ENCODE measurements at regions not wholly inside any gene's neighbourhood (a gene's known extent, or its start where the extent isn't known, plus 50 kb on each side); places are given as distances from the start of the nearest gene placed in this dataset.

- no peaks in the 10 kb centered on the region for H3K36me3 Mint-ChIP-seq (ENCODE audit: low read depth, unreplicated experiment)
- no peak overlapping the region for H3K27ac Mint-ChIP-seq (ENCODE audit: unreplicated experiment)
- Histone ChIP-seq H2AFZ (ENCODE audit: low read depth, low read length) (no peak overlapping the region), H4K20me1 (ENCODE audit: insufficient read depth, low read length) (no peaks in the 10 kb centered on the region), H3K9me3 (ENCODE audit: insufficient read depth, low read depth, low read length) (no peaks in the 10 kb centered on the region), H3K79me2 (ENCODE audit: insufficient read depth, low read length) (no peaks in the 10 kb centered on the region), H3K4me2 (ENCODE audit: low read length) (no peak overlapping the region), H3K27me3 (ENCODE audit: insufficient read depth, low read length) (no peaks in the 10 kb centered on the region), H3K4me3 (ENCODE audit: insufficient read depth, low read depth, low read length) (no peak overlapping the region), H3K36me3 (ENCODE audit: insufficient read depth, low read length) (no peaks in the 10 kb centered on the region), H3K9ac (ENCODE audit: low read length) (no peak overlapping the region), H3K4me1 (ENCODE audit: insufficient read depth, low read length) (no peaks in the 10 kb centered on the region), H3K27ac (ENCODE audit: low read depth, low read length) (no peak overlapping the region)
- no peaks in the 10 kb centered on the region for H3K4me1 Mint-ChIP-seq (ENCODE audit: low read depth, unreplicated experiment)
- TF ChIP-seq CTCF (IDR thresholded peaks at IDR 0.05; ENCODE audit: insufficient read depth, low read depth, low read length) (no peak), EZH2 (IDR thresholded peaks at IDR 0.05; ENCODE audit: insufficient read depth, low read length) (no peak)
- H3K9me3 Mint-ChIP-seq (ENCODE audit: unreplicated experiment) = no peaks in the 10 kb centered on the region
- H3K27me3 Mint-ChIP-seq (ENCODE audit: low read depth, unreplicated experiment) = no peaks in the 10 kb centered on the region
- H3K4me3 Mint-ChIP-seq (ENCODE audit: unreplicated experiment) = no peak overlapping the region
- FAIRE-seq (no peak), DNase-seq (ENCODE audit: low read depth) (no peak)
These were observed 806.1 kb downstream of the TNS3 start for GRCh38 chr7:46775776-46776175.

- H3K36me3 ChIP-seq (ENCODE audit: insufficient read depth, low read length) = no peaks in the 10 kb centered on the region
- H3K79me2 ChIP-seq (ENCODE audit: insufficient read depth, low read length) = no peaks in the 10 kb centered on the region
- Mint-ChIP-seq H3K27me3 (ENCODE audit: low read depth, unreplicated experiment) (no peaks in the 10 kb centered on the region), H3K4me1 (ENCODE audit: low read depth, unreplicated experiment) (no peaks in the 10 kb centered on the region), H3K36me3 (ENCODE audit: low read depth, unreplicated experiment) (no peaks in the 10 kb centered on the region), H3K9me3 (ENCODE audit: unreplicated experiment) (no peaks in the 10 kb centered on the region), H3K27ac (ENCODE audit: unreplicated experiment) (no peak overlapping the region), H3K4me3 (ENCODE audit: unreplicated experiment) (no peak overlapping the region)
- H3K9ac ChIP-seq (ENCODE audit: low read length) = no peak overlapping the region
- DNase-seq (ENCODE audit: low read depth) (no peak), FAIRE-seq (no peak)
- H3K9me3 ChIP-seq (ENCODE audit: insufficient read depth, low read depth, low read length) = no peaks in the 10 kb centered on the region
- no peaks in the 10 kb centered on the region for H3K4me1 ChIP-seq (ENCODE audit: insufficient read depth, low read length)
- no peaks in the 10 kb centered on the region for H4K20me1 ChIP-seq (ENCODE audit: insufficient read depth, low read length)
- H3K4me2 ChIP-seq (ENCODE audit: low read length) = no peak overlapping the region
- H3K27me3 ChIP-seq (ENCODE audit: insufficient read depth, low read length) = no peaks in the 10 kb centered on the region
- no peak overlapping the region for H2AFZ ChIP-seq (ENCODE audit: low read depth, low read length)
- TF ChIP-seq CTCF (IDR thresholded peaks at IDR 0.05; ENCODE audit: insufficient read depth, low read depth, low read length) = no peak
- no peak overlapping the region for H3K27ac ChIP-seq (ENCODE audit: low read depth, low read length)
- H3K4me3 ChIP-seq (ENCODE audit: insufficient read depth, low read depth, low read length) = no peak overlapping the region
These were observed 806.9 kb downstream of the TNS3 start for GRCh38 chr7:46775020-46775419.

GRCh38 chr7:46774515-46774914, 807.4 kb downstream of the TNS3 start:
- H3K27me3 Mint-ChIP-seq (ENCODE audit: low read depth, unreplicated experiment) = no peaks in the 10 kb centered on the region
- H3K9me3 Mint-ChIP-seq (ENCODE audit: unreplicated experiment) = no peaks in the 10 kb centered on the region
- Histone ChIP-seq H3K4me2 (ENCODE audit: low read length) (no peak overlapping the region), H3K4me1 (ENCODE audit: insufficient read depth, low read length) (no peaks in the 10 kb centered on the region), H3K79me2 (ENCODE audit: insufficient read depth, low read length) (no peaks in the 10 kb centered on the region), H3K36me3 (ENCODE audit: insufficient read depth, low read length) (no peaks in the 10 kb centered on the region), H3K27ac (ENCODE audit: low read depth, low read length) (no peak overlapping the region), H3K9ac (ENCODE audit: low read length) (no peak overlapping the region), H4K20me1 (ENCODE audit: insufficient read depth, low read length) (no peaks in the 10 kb centered on the region), H3K9me3 (ENCODE audit: insufficient read depth, low read depth, low read length) (no peaks in the 10 kb centered on the region), H2AFZ (ENCODE audit: low read depth, low read length) (no peak overlapping the region), H3K4me3 (ENCODE audit: insufficient read depth, low read depth, low read length) (no peak overlapping the region), H3K27me3 (ENCODE audit: insufficient read depth, low read length) (no peaks in the 10 kb centered on the region)
- FAIRE-seq (no peak), DNase-seq (ENCODE audit: low read depth) (no peak)
- no peak overlapping the region for H3K27ac Mint-ChIP-seq (ENCODE audit: unreplicated experiment)
- TF ChIP-seq CTCF (IDR thresholded peaks at IDR 0.05; ENCODE audit: insufficient read depth, low read depth, low read length) (no peak), EZH2 (IDR thresholded peaks at IDR 0.05; ENCODE audit: insufficient read depth, low read length) (no peak)
- H3K4me1 Mint-ChIP-seq (ENCODE audit: low read depth, unreplicated experiment) = no peaks in the 10 kb centered on the region
- no peak overlapping the region for H3K4me3 Mint-ChIP-seq (ENCODE audit: unreplicated experiment)
- no peaks in the 10 kb centered on the region for H3K36me3 Mint-ChIP-seq (ENCODE audit: low read depth, unreplicated experiment)
